Fibroblast of the aortic adventitia (primary cell): ENCODE measurements at regions not wholly inside any gene's neighbourhood (a gene's known extent, or its start where the extent isn't known, plus 50 kb on each side); places are given as distances from the start of the nearest gene placed in this dataset.
"Not testable (repeated sequence)": the region's sequence is repeated elsewhere in the genome, so short reads cannot be mapped to it uniquely, and the experiment has no call there.

Experiments used
- DNase-seq: peaks from one replicate; pipeline ENCODE4 v3.0.0-alpha.2; 2010; ENCODE audit warnings: low read depth
- H3K4me3 ChIP-seq: 2 replicates; pipeline ENCODE4 v1.5.1; 2011; ENCODE audit warnings: low read depth, mild to moderate bottlenecking, control low read depth, low read length, moderate library complexity
- CTCF ChIP-seq: IDR thresholded peaks from 2 replicates; pipeline ENCODE4 v1.5.1; 2011; ENCODE audit warnings: mild to moderate bottlenecking, low read length, control low read depth, inconsistent platforms; ENCODE audit not compliant: insufficient read depth

GRCh38 chr14:83053022-83053710, 1519.5 kb upstream of the SEL1L start:
- H3K4me3 ChIP-seq = no peak overlapping the region
- DNase-seq = no peak
- no peak for TF ChIP-seq CTCF

- no peak for TF ChIP-seq CTCF
- no peak for DNase-seq
Measured at GRCh38 chr14:83058068-83058467, 1524.4 kb upstream of the SEL1L start.

GRCh38 chr14:83071888-83072501, 1538.3 kb upstream of the SEL1L start:
- TF ChIP-seq CTCF = no peak
- H3K4me3 ChIP-seq = no peak overlapping the region
- no peak for DNase-seq

More at GRCh38 chr14:83058068-83058467, 1524.4 kb upstream of the SEL1L start:
- H3K4me3 ChIP-seq = no peak overlapping the region

GRCh38 chr14:83085136-83085535, 1551.5 kb upstream of the SEL1L start:
- no peak for TF ChIP-seq CTCF
- H3K4me3 ChIP-seq = no peak overlapping the region
- DNase-seq = no peak

GRCh38 chr14:83085725-83086124, 1552.1 kb upstream of the SEL1L start:
- H3K4me3 ChIP-seq = no peak overlapping the region
- no peak for DNase-seq
- no peak for TF ChIP-seq CTCF

- DNase-seq, H3K4me3 ChIP-seq: not testable (repeated sequence)
Measured at GRCh38 chr14:83091991-83092956, 1558.6 kb upstream of the SEL1L start.

- no peak for TF ChIP-seq CTCF
- DNase-seq = no peak
- H3K4me3 ChIP-seq = no peak overlapping the region
Measured at GRCh38 chr14:83096092-83096491, 1562.4 kb upstream of the SEL1L start.
